Tibial nerve (tissue), 3 donors: ENCODE measurements at regions not wholly inside any gene's neighbourhood (a gene's known extent, or its start where the extent isn't known, plus 50 kb on each side); places are given as distances from the start of the nearest gene placed in this dataset.
"Not testable (repeated sequence)": the region's sequence is repeated elsewhere in the genome, so short reads cannot be mapped to it uniquely, and the experiment has no call there.

Source experiments
- POLR2A ChIP-seq, 2 donors: fragments of 450-650 bp; IDR thresholded peaks; one replicate each; pipeline ENCODE4 v1.6.1; 2017; ENCODE audit warnings: antibody characterized with exemption in 2 of 2, mild to moderate bottlenecking in 2 of 2, moderate library complexity in 2 of 2
- TF ChIP-seq, protein P1 (sequence below), 5 experiments: fragments of 200-600 bp in 3 of 5; fragments of 450-650 bp in 2 of 5; sonication (generic) in 3 of 5; IDR thresholded peaks; one replicate each; pipeline ENCODE4 v1.5.1; 2016 to 2019; ENCODE audit warnings: antibody characterized with exemption in 5 of 5, mild to moderate bottlenecking in 3 of 5, moderate library complexity in 2 of 5

DNA sequence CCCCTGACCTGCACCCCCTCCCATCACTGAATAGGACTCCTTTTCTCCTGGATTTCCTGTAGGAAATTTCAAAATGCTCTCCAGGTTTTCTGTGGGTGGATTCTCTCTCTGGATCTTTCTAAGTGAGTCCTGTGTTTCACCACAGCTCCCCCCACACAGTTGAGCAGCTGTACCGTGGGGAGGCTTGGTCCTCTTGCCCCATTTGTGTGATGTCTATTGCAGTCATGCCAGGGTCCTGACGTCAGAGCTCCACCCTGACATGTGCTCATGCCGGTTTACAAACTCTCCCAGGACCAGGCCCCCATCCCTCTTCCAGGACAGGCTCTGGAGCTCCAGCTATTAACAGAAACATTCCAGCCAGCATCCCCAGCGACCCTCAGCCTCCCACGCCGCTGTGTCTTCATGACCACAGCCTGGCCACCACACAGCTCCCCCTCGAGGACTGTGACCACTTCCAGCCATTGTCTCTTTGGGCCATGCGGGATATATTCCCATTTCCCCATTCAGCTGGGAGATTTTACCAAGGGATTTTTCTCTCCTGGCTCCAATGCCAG, 185.3 kb downstream of the LMLN start:
- TF ChIP-seq, protein P1, sequence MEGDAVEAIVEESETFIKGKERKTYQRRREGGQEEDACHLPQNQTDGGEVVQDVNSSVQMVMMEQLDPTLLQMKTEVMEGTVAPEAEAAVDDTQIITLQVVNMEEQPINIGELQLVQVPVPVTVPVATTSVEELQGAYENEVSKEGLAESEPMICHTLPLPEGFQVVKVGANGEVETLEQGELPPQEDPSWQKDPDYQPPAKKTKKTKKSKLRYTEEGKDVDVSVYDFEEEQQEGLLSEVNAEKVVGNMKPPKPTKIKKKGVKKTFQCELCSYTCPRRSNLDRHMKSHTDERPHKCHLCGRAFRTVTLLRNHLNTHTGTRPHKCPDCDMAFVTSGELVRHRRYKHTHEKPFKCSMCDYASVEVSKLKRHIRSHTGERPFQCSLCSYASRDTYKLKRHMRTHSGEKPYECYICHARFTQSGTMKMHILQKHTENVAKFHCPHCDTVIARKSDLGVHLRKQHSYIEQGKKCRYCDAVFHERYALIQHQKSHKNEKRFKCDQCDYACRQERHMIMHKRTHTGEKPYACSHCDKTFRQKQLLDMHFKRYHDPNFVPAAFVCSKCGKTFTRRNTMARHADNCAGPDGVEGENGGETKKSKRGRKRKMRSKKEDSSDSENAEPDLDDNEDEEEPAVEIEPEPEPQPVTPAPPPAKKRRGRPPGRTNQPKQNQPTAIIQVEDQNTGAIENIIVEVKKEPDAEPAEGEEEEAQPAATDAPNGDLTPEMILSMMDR (IDR thresholded peaks at IDR 0.05): not testable (repeated sequence)
- TF ChIP-seq POLR2A (IDR thresholded peaks at IDR 0.05): not testable (repeated sequence)
